ENCODE measurements at regions not wholly inside any gene's neighbourhood (a gene's known extent, or its start where the extent isn't known, plus 50 kb on each side); places are given as distances from the start of the nearest gene placed in this dataset.

GRCh38 chr2:216574586-216574985, 58.6 kb upstream of the IGFBP2 start:
- DNase-seq, result no peak

- no peak for DNase-seq
Measured at GRCh38 chr2:216575465-216575864, 57.8 kb upstream of the IGFBP2 start.

GRCh38 chr2:216576616-216577015, 56.6 kb upstream of the IGFBP2 start:
- no peak for DNase-seq

GRCh38 chr2:216578325-216578724, 54.9 kb upstream of the IGFBP2 start:
- DNase-seq, result no peak

GRCh38 chr2:216583147-216583546, 50.1 kb upstream of the IGFBP2 start:
- DNase-seq, result no peak

All from hypothalamus (tissue), 51 donors.